ENCODE measurements at regions not wholly inside any gene's neighbourhood (a gene's known extent, or its start where the extent isn't known, plus 50 kb on each side); places are given as distances from the start of the nearest gene placed in this dataset.

DNA sequence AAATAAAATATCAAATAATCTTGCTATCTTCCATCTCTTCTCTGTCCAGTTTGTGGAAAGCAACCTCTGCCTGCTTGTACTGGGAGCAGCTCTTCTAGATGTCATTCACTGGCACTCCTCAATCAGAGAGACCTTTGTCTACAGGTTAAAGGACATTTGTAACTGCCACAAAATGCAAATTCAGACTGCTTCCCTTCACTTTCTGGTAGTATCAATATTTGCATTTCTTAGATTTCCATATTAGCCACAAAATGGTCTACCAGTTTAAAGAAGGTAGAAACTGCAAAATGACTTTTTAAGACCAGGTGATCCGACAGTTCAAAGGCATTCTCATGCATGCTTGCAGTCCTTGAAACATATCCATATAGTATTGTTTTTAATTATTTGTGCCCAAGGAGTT lies 51.7 kb upstream of the RCN1 start:
- Histone ChIP-seq H3K36me3 (ENCODE audit: insufficient read depth, low read length) (no peaks in the 10 kb centered on the region), H3F3A (ENCODE audit: insufficient read depth, low read length) (no peaks in the 10 kb centered on the region), H3K4me2 (ENCODE audit: low read length) (no peak overlapping the region), H3K9me3 (ENCODE audit: low read length) (no peaks in the 10 kb centered on the region), H3K79me2 (ENCODE audit: insufficient read depth, low read length) (no peaks in the 10 kb centered on the region), H4K20me1 (ENCODE audit: insufficient read depth, low read length) (no peaks in the 10 kb centered on the region), H3K27ac (ENCODE audit: low read depth, low read length, poor library complexity, severe bottlenecking) (no peak overlapping the region), H3K4me3 (ENCODE audit: low read depth, low read length, poor library complexity, severe bottlenecking) (no peak overlapping the region), H2AFZ (ENCODE audit: low read length) (no peak overlapping the region), H3K9ac (ENCODE audit: low read length) (no peak overlapping the region), H3K4me1 (ENCODE audit: insufficient read depth, low read length, severe bottlenecking) (no peaks in the 10 kb centered on the region), H3K9me2 (ENCODE audit: low read depth, low read length) (no peaks in the 10 kb centered on the region), H3K27me3 (ENCODE audit: insufficient read depth, low read length) (no peaks in the 10 kb centered on the region)
- TF ChIP-seq EZH2 (IDR thresholded peaks at IDR 0.05; ENCODE audit: borderline replicate concordance, low read length), result no peak
- TF ChIP-seq CTCF (IDR thresholded peaks at IDR 0.05; ENCODE audit: low read length), result no peak

- H3K27me3 ChIP-seq (ENCODE audit: insufficient read depth, low read length), result no peaks in the 10 kb centered on the region
- no peak overlapping the region for H3K9ac ChIP-seq (ENCODE audit: low read length)
- TF ChIP-seq EZH2 (IDR thresholded peaks at IDR 0.05; ENCODE audit: borderline replicate concordance, low read length), result no peak
- TF ChIP-seq CTCF (IDR thresholded peaks at IDR 0.05; ENCODE audit: low read length), result no peak
- H3K4me2 ChIP-seq (ENCODE audit: low read length), result no peak overlapping the region
- H4K20me1 ChIP-seq (ENCODE audit: insufficient read depth, low read length), result no peaks in the 10 kb centered on the region
- no peaks in the 10 kb centered on the region for H3K9me3 ChIP-seq (ENCODE audit: low read length)
- H3K27ac ChIP-seq (ENCODE audit: low read depth, low read length, poor library complexity, severe bottlenecking), result no peak overlapping the region
- H2AFZ ChIP-seq (ENCODE audit: low read length), result no peak overlapping the region
- no peaks in the 10 kb centered on the region for H3K4me1 ChIP-seq (ENCODE audit: insufficient read depth, low read length, severe bottlenecking)
- no peaks in the 10 kb centered on the region for H3F3A ChIP-seq (ENCODE audit: insufficient read depth, low read length)
- no peaks in the 10 kb centered on the region for H3K9me2 ChIP-seq (ENCODE audit: low read depth, low read length)
- no peak overlapping the region for H3K4me3 ChIP-seq (ENCODE audit: low read depth, low read length, poor library complexity, severe bottlenecking)
- H3K79me2 ChIP-seq (ENCODE audit: insufficient read depth, low read length), result no peaks in the 10 kb centered on the region
- no peaks in the 10 kb centered on the region for H3K36me3 ChIP-seq (ENCODE audit: insufficient read depth, low read length)
Measured at GRCh38 chr11:32034680-32035079, 56.2 kb upstream of the RCN1 start.

- H3K9me2 ChIP-seq (ENCODE audit: low read depth, low read length), result no peaks in the 10 kb centered on the region
- H3K79me2 ChIP-seq (ENCODE audit: insufficient read depth, low read length), result no peaks in the 10 kb centered on the region
- no peaks in the 10 kb centered on the region for H3K27me3 ChIP-seq (ENCODE audit: insufficient read depth, low read length)
- H2AFZ ChIP-seq (ENCODE audit: low read length), result no peak overlapping the region
- H3K4me2 ChIP-seq (ENCODE audit: low read length), result no peak overlapping the region
- H3K4me1 ChIP-seq (ENCODE audit: insufficient read depth, low read length, severe bottlenecking), result no peaks in the 10 kb centered on the region
- no peak overlapping the region for H3K9ac ChIP-seq (ENCODE audit: low read length)
- H3K9me3 ChIP-seq (ENCODE audit: low read length), result no peaks in the 10 kb centered on the region
- H3F3A ChIP-seq (ENCODE audit: insufficient read depth, low read length), result no peaks in the 10 kb centered on the region
- no peak overlapping the region for H3K27ac ChIP-seq (ENCODE audit: low read depth, low read length, poor library complexity, severe bottlenecking)
- H4K20me1 ChIP-seq (ENCODE audit: insufficient read depth, low read length), result no peaks in the 10 kb centered on the region
- TF ChIP-seq CTCF (IDR thresholded peaks at IDR 0.05; ENCODE audit: low read length), result no peak
- no peak for TF ChIP-seq EZH2 (IDR thresholded peaks at IDR 0.05; ENCODE audit: borderline replicate concordance, low read length)
- no peak overlapping the region for H3K4me3 ChIP-seq (ENCODE audit: low read depth, low read length, poor library complexity, severe bottlenecking)
- H3K36me3 ChIP-seq (ENCODE audit: insufficient read depth, low read length), result no peaks in the 10 kb centered on the region
Measured at GRCh38 chr11:32034149-32034548, 56.7 kb upstream of the RCN1 start.

All from OCI-LY1 (cell line).